HAP-1 (cell line): ENCODE measurements at regions not wholly inside any gene's neighbourhood (a gene's known extent, or its start where the extent isn't known, plus 50 kb on each side); places are given as distances from the start of the nearest gene placed in this dataset.

Source experiments
- DNase-seq, 2 experiments: peaks; one replicate each; pipeline ENCODE4 v3.0.0-alpha.2; 2016 to 2020; ENCODE audit warnings: low spot score in 2 of 2
- H3K27me3 ChIP-seq: fragments of 250-450 bp; sonication (Bioruptor Pico); 2 replicates; pipeline ENCODE4 v1.5.1; 2020; ENCODE audit warnings: low read depth, mild to moderate bottlenecking, moderate library complexity
- H3K36me3 ChIP-seq: fragments of 250-450 bp; sonication (Bioruptor Pico); replicated peaks from 2 replicates; pipeline ENCODE4 v1.5.1; 2020; ENCODE audit warnings: mild to moderate bottlenecking
- H3K4me1 ChIP-seq: fragments of 250-450 bp; sonication (Bioruptor Pico); 2 replicates; pipeline ENCODE4 v1.5.1; 2020; ENCODE audit warnings: mild to moderate bottlenecking
- H3K4me3 ChIP-seq: fragments of 250-450 bp; sonication (Bioruptor Pico); 2 replicates; pipeline ENCODE4 v1.5.1; 2020; ENCODE audit warnings: mild to moderate bottlenecking, moderate library complexity
- H3K9me3 ChIP-seq: fragments of 250-450 bp; sonication (Bioruptor Pico); 2 replicates; pipeline ENCODE4 v1.5.1; 2020; ENCODE audit warnings: mild to moderate bottlenecking, moderate library complexity
- in situ Hi-C: fragments of 300-500 bp; cut with MboI; formaldehyde crosslinking; loops from 3 replicates; pipeline ENCODE4 v1.14.3; 2020; ENCODE audit warnings: low sequenced_read_pairs, inconsistent platforms, mixed read lengths

GRCh38 chr4:147368948-147369347 lies 111.9 kb upstream of the EDNRA start:
- Histone ChIP-seq H3K27me3 (no peaks in the 10 kb centered on the region), H3K36me3 (no peaks in the 10 kb centered on the region), H3K4me1 (no peaks in the 10 kb centered on the region), H3K4me3 (no peak overlapping the region), H3K9me3 (no peaks in the 10 kb centered on the region)
- in situ Hi-C loops = no loop called here
- no peak for DNase-seq

- Histone ChIP-seq H3K27me3 (no peaks in the 10 kb centered on the region), H3K4me3 (no peak overlapping the region), H3K4me1 (no peaks in the 10 kb centered on the region), H3K36me3 (no peaks in the 10 kb centered on the region), H3K9me3 (no peaks in the 10 kb centered on the region)
- DNase-seq = no peak
- in situ Hi-C loops = no loop called here
These were observed 110.4 kb upstream of the EDNRA start for GRCh38 chr4:147370473-147370872.

GRCh38 chr4:147370881-147371280 lies 110.0 kb upstream of the EDNRA start:
- in situ Hi-C loops = no loop called here
- H3K27me3 ChIP-seq = no peaks in the 10 kb centered on the region
- H3K4me1 ChIP-seq = no peaks in the 10 kb centered on the region

GRCh38 chr4:147371661-147372060 lies 109.2 kb upstream of the EDNRA start:
- no peak for DNase-seq
- in situ Hi-C loops = no loop called here

More at GRCh38 chr4:147370881-147371280, 110.0 kb upstream of the EDNRA start:
- no peak overlapping the region for H3K4me3 ChIP-seq
- DNase-seq = no peak
- H3K9me3 ChIP-seq = no peaks in the 10 kb centered on the region
- H3K36me3 ChIP-seq = no peaks in the 10 kb centered on the region

GRCh38 chr4:147378780-147379179 lies 102.1 kb upstream of the EDNRA start:
- DNase-seq = no peak

More at GRCh38 chr4:147371661-147372060, 109.2 kb upstream of the EDNRA start:
- Histone ChIP-seq H3K36me3 (no peaks in the 10 kb centered on the region), H3K27me3 (no peaks in the 10 kb centered on the region), H3K9me3 (no peaks in the 10 kb centered on the region), H3K4me1 (no peaks in the 10 kb centered on the region), H3K4me3 (no peak overlapping the region)

GRCh38 chr4:147381749-147382148 lies 99.1 kb upstream of the EDNRA start:
- H3K4me1 ChIP-seq = no peaks in the 10 kb centered on the region
- H3K9me3 ChIP-seq = no peaks in the 10 kb centered on the region
- in situ Hi-C loops = no loop called here
- no peaks in the 10 kb centered on the region; the same call in 1 of the 2 replicates for H3K27me3 ChIP-seq
- no peak overlapping the region for H3K4me3 ChIP-seq
- H3K36me3 ChIP-seq = no peaks in the 10 kb centered on the region
- DNase-seq = no peak

More at GRCh38 chr4:147378780-147379179, 102.1 kb upstream of the EDNRA start:
- Histone ChIP-seq H3K4me3 (no peak overlapping the region), H3K27me3 (no peaks in the 10 kb centered on the region; the same call in 1 of the 2 replicates), H3K4me1 (no peaks in the 10 kb centered on the region), H3K9me3 (no peaks in the 10 kb centered on the region), H3K36me3 (no peaks in the 10 kb centered on the region)
- in situ Hi-C loops = no loop called here

- in situ Hi-C loops = no loop called here
- H3K4me1 ChIP-seq = no peaks in the 10 kb centered on the region
- H3K9me3 ChIP-seq = no peaks in the 10 kb centered on the region
- no peak overlapping the region for H3K4me3 ChIP-seq
- H3K36me3 ChIP-seq = no peaks in the 10 kb centered on the region
- peaks cover 2% of the 10 kb centered on the region; the same call in 1 of the 2 replicates for H3K27me3 ChIP-seq
- DNase-seq = no peak
These were observed 92.9 kb upstream of the EDNRA start for GRCh38 chr4:147388018-147388417.

GRCh38 chr4:147396105-147396504 lies 84.8 kb upstream of the EDNRA start:
- Histone ChIP-seq H3K4me3 (no peak overlapping the region), H3K4me1 (no peaks in the 10 kb centered on the region), H3K9me3 (no peaks in the 10 kb centered on the region), H3K36me3 (no peaks in the 10 kb centered on the region), H3K27me3 (peaks cover 2% of the 10 kb centered on the region; the same call in 1 of the 2 replicates)
- in situ Hi-C loops = no loop called here
- DNase-seq = no peak

GRCh38 chr4:147398556-147398955 lies 82.3 kb upstream of the EDNRA start:
- in situ Hi-C loops = no loop called here
- Histone ChIP-seq H3K36me3 (no peaks in the 10 kb centered on the region), H3K4me3 (no peak overlapping the region), H3K9me3 (no peaks in the 10 kb centered on the region), H3K4me1 (0 out of 2 replicates have a peak, but pooled peaks cover 4% of the 10 kb centered on the region), H3K27me3 (no peaks in the 10 kb centered on the region)
- DNase-seq = no peak

GRCh38 chr4:147400721-147401120 lies 80.2 kb upstream of the EDNRA start:
- H3K27me3 ChIP-seq = no peaks in the 10 kb centered on the region
- in situ Hi-C loops = no loop called here

GRCh38 chr4:147401221-147401620 lies 79.7 kb upstream of the EDNRA start:
- in situ Hi-C loops = no loop called here
- DNase-seq = no peak
- Histone ChIP-seq H3K4me3 (no peak overlapping the region), H3K4me1 (0 out of 2 replicates have a peak, but pooled peaks cover 4% of the 10 kb centered on the region), H3K9me3 (no peaks in the 10 kb centered on the region), H3K27me3 (no peaks in the 10 kb centered on the region), H3K36me3 (no peaks in the 10 kb centered on the region)

More at GRCh38 chr4:147400721-147401120, 80.2 kb upstream of the EDNRA start:
- no peak for DNase-seq
- Histone ChIP-seq H3K4me3 (no peak overlapping the region), H3K36me3 (no peaks in the 10 kb centered on the region), H3K4me1 (0 out of 2 replicates have a peak, but pooled peaks cover 4% of the 10 kb centered on the region), H3K9me3 (no peaks in the 10 kb centered on the region)

- no peaks in the 10 kb centered on the region for H3K9me3 ChIP-seq
- in situ Hi-C loops = no loop called here
- no peak overlapping the region for H3K4me3 ChIP-seq
- no peaks in the 10 kb centered on the region for H3K36me3 ChIP-seq
- H3K27me3 ChIP-seq = no peaks in the 10 kb centered on the region
- peak in 1 of 2 experiments; percentile 15 for DNase-seq
- no peaks in the 10 kb centered on the region for H3K4me1 ChIP-seq
These were observed 73.4 kb upstream of the EDNRA start for GRCh38 chr4:147407261-147408045.

- Histone ChIP-seq H3K4me1 (no peaks in the 10 kb centered on the region), H3K4me3 (no peak overlapping the region), H3K9me3 (no peaks in the 10 kb centered on the region), H3K27me3 (no peaks in the 10 kb centered on the region), H3K36me3 (no peaks in the 10 kb centered on the region)
- in situ Hi-C loops = no loop called here
- no peak for DNase-seq
These were observed 72.7 kb upstream of the EDNRA start for GRCh38 chr4:147408189-147408588.

GRCh38 chr4:147409350-147409749 lies 71.5 kb upstream of the EDNRA start:
- in situ Hi-C loops = no loop called here
- Histone ChIP-seq H3K4me3 (no peak overlapping the region), H3K4me1 (no peaks in the 10 kb centered on the region), H3K36me3 (no peaks in the 10 kb centered on the region), H3K27me3 (no peaks in the 10 kb centered on the region), H3K9me3 (no peaks in the 10 kb centered on the region)
- no peak for DNase-seq
